Calu3 (cell line): ENCODE measurements at regions not wholly inside any gene's neighbourhood (a gene's known extent, or its start where the extent isn't known, plus 50 kb on each side); places are given as distances from the start of the nearest gene placed in this dataset.

ENCODE experiments used
- BruUV-seq: library from RNA; stranded (reverse); fragments of 400-500 nt; replicated peaks from 2 replicates; lab custom pipeline; 2021; lab: Mats Ljungman, UMichigan
- CTCF ChIA-PET: fragments of 300-600 bp; sonication (Branson Sonifier 250); formaldehyde crosslinking; loops from one replicate; lab custom pipeline; 2022; ENCODE audit warnings: antibody characterized with exemption; lab: Charles Lee
- DNase-seq: peaks from one replicate; pipeline ENCODE4 v3.0.0; 2022
- H3K27ac Mint-ChIP-seq: one replicate; pipeline ENCODE4 v1.8.0; 2022; ENCODE audit warnings: mixed read lengths; ENCODE audit not compliant: unreplicated experiment
- H3K27me3 Mint-ChIP-seq: one replicate; pipeline ENCODE4 v1.8.0; 2022; ENCODE audit warnings: mixed read lengths; ENCODE audit not compliant: unreplicated experiment
- H3K36me3 Mint-ChIP-seq: one replicate; pipeline ENCODE4 v1.8.0; 2022; ENCODE audit warnings: mild to moderate bottlenecking, moderate library complexity, mixed read lengths; ENCODE audit not compliant: insufficient read depth, unreplicated experiment
- H3K4me1 Mint-ChIP-seq: one replicate; pipeline ENCODE4 v1.8.0; 2022; ENCODE audit warnings: mild to moderate bottlenecking, low read depth, mixed read lengths; ENCODE audit not compliant: unreplicated experiment
- H3K4me3 Mint-ChIP-seq: one replicate; pipeline ENCODE4 v1.8.0; 2022; ENCODE audit warnings: mild to moderate bottlenecking, low read depth, moderate library complexity, mixed read lengths; ENCODE audit not compliant: unreplicated experiment
- H3K9me3 Mint-ChIP-seq: one replicate; pipeline ENCODE4 v1.8.0; 2022; ENCODE audit warnings: low read depth, mixed read lengths; ENCODE audit not compliant: unreplicated experiment
- intact Hi-C: fragments of 100-400 bp; cut with micrococcal nuclease; formaldehyde crosslinking; loops from one replicate; pipeline ENCODE4 v1.10.0; 2022; ENCODE audit not compliant: unreplicated experiment
- TF ChIP-seq, protein P1 (sequence below): fragments of 200-600 bp; IDR thresholded peaks from one replicate; pipeline ENCODE4 v1.8.0; 2022; ENCODE audit warnings: antibody characterized with exemption; ENCODE audit not compliant: unreplicated experiment

DNA sequence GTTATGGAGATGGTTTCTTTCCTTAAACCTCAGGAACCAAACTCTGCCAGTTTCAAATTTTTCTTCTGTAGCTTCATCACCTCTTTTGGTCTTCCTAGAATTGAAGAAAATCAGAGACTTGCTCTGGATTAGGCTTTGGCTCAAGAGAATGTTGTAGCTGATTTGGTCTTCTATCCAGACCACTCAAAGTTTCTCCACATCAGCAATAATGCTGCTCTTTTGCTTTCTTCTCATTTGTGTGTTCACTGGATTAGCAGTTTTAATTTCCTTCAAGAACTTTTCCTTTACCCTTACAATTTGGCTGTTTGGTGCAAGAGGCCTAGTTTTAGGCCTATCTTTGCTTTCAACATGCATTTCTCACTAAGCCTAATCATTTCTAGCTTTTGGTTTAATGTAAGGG, 78.1 kb upstream of the PLCB4 start:
- peaks cover 2% of the 10 kb centered on the region for H3K9me3 Mint-ChIP-seq
- no peaks in the 10 kb centered on the region for H3K36me3 Mint-ChIP-seq
- no TSS peak for BruUV-seq
- TF ChIP-seq, protein P1, sequence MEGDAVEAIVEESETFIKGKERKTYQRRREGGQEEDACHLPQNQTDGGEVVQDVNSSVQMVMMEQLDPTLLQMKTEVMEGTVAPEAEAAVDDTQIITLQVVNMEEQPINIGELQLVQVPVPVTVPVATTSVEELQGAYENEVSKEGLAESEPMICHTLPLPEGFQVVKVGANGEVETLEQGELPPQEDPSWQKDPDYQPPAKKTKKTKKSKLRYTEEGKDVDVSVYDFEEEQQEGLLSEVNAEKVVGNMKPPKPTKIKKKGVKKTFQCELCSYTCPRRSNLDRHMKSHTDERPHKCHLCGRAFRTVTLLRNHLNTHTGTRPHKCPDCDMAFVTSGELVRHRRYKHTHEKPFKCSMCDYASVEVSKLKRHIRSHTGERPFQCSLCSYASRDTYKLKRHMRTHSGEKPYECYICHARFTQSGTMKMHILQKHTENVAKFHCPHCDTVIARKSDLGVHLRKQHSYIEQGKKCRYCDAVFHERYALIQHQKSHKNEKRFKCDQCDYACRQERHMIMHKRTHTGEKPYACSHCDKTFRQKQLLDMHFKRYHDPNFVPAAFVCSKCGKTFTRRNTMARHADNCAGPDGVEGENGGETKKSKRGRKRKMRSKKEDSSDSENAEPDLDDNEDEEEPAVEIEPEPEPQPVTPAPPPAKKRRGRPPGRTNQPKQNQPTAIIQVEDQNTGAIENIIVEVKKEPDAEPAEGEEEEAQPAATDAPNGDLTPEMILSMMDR, result no peak
- H3K4me1 Mint-ChIP-seq, result no peaks in the 10 kb centered on the region
- intact Hi-C loops, result no loop called here
- no peak overlapping the region for H3K4me3 Mint-ChIP-seq
- H3K27ac Mint-ChIP-seq, result no peak overlapping the region
- no peaks in the 10 kb centered on the region for H3K27me3 Mint-ChIP-seq
- DNase-seq, result no peak
- CTCF ChIA-PET, result no interaction called here

DNA sequence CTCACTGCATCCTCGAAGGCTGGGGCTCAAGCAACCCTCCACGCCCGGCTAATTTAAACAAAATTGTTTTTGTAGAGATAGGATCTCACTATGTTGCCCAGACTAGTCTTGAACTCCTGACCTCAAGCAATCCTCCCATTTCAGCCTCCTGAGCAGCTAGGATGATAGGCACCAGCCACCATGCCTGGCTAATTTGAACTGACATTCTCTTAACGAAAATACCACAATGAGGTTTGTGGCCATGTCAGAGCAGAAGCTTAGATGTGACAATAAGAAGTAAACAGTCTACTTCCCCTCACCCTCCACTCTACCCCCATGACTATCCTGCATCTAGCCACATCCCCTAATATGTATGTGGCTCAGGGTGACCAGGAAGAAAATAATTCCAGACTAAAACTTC, 74.8 kb upstream of the PLCB4 start:
- Mint-ChIP-seq H3K4me1 (no peaks in the 10 kb centered on the region), H3K27me3 (no peaks in the 10 kb centered on the region), H3K4me3 (no peak overlapping the region), H3K9me3 (no peaks in the 10 kb centered on the region), H3K36me3 (no peaks in the 10 kb centered on the region), H3K27ac (no peak overlapping the region)
- intact Hi-C loops, result no loop called here
- no TSS peak for BruUV-seq
- no peak for DNase-seq
- CTCF ChIA-PET, result no interaction called here
- TF ChIP-seq, protein P1, result no peak

DNA sequence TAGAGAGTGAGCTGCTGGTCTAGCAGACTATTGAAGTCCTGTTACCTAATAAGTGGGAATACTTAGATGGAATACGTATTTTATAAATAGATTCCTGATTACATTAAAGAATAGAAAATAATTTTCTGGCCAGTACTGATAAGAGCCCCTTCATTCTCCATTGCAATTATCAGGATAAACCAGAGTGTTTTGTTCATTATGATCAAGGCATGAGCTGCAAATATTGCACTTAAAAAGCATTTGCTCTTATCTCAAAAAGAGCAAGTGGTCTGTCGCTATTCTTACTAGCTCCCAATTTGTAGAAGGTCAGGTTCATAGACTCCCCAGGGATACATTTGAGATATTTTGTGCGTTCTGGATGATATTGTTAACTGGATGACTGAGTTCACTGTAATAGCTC, 73.1 kb upstream of the PLCB4 start:
- TF ChIP-seq, protein P1, result no peak
- CTCF ChIA-PET, result no interaction called here
- Mint-ChIP-seq H3K9me3 (no peaks in the 10 kb centered on the region), H3K4me1 (no peaks in the 10 kb centered on the region), H3K36me3 (no peaks in the 10 kb centered on the region), H3K4me3 (no peak overlapping the region), H3K27me3 (no peaks in the 10 kb centered on the region), H3K27ac (no peak overlapping the region)
- BruUV-seq, result no TSS peak
- intact Hi-C loops, result no loop called here
- DNase-seq, result no peak

DNA sequence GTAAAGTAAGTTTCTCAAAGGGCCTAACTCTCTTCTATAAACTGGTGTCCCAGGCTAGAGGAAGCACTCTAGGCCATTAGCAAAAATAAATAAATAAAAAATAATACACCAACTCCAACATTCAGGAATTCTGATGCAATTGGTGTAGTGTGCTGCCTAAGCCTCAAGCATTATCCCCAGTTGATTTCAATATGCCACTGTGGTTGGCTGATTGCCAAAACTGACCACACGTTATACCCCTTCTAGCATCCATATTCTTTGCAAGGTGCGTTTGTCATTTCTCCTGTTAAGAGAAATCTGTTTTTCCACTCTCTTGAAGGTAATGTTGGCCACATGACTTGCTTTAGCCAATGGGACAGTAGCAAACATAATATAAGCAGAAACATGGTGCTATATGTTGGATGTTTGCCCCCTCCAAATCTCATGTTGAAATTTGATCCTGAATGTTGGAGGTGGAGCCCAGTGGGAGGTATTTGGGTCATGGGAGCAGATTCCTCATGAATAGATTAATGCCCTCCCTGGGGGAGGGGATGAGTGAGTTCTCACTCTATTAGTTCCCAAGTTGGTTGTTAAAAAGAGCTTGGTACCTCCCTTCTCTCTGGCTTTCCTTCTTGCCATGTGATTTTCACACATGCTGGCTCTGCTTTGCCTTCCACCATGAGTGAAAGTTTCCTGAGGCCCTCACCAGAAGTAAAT, 71.9 kb upstream of the PLCB4 start:
- H3K9me3 Mint-ChIP-seq, result no peaks in the 10 kb centered on the region
- no TSS peak for BruUV-seq
- intact Hi-C loops, result no loop called here

More for the DNA sequence above, 71.9 kb upstream of the PLCB4 start:
- TF ChIP-seq, protein P1, result no peak
- Mint-ChIP-seq H3K4me1 (no peaks in the 10 kb centered on the region), H3K27ac (no peak overlapping the region), H3K27me3 (no peaks in the 10 kb centered on the region), H3K4me3 (no peak overlapping the region), H3K36me3 (no peaks in the 10 kb centered on the region)
- DNase-seq, result no peak
- CTCF ChIA-PET, result interaction anchor here (0.6 kb wide), 1 partner anchor 621 kb away, joined by 3 read pairs; no protein-coding TSS in a partner anchor
